ENCODE measurements at regions not wholly inside any gene's neighbourhood (a gene's known extent, or its start where the extent isn't known, plus 50 kb on each side); places are given as distances from the start of the nearest gene placed in this dataset.
"Not testable (repeated sequence)": the region's sequence is repeated elsewhere in the genome, so short reads cannot be mapped to it uniquely, and the experiment has no call there.

GRCh38 chr16:66204756-66205155 is 161.7 kb upstream of the CDH5 start:
- DNase-seq: no peak

- no peak for DNase-seq
Observed at GRCh38 chr16:66203476-66203875, 163.0 kb upstream of the CDH5 start.

- no peak for DNase-seq
Observed at GRCh38 chr16:66199189-66199588, 167.3 kb upstream of the CDH5 start.

GRCh38 chr16:66198641-66199040 is 167.8 kb upstream of the CDH5 start:
- DNase-seq: no peak

GRCh38 chr16:66197668-66198278 is 168.7 kb upstream of the CDH5 start:
- no peak for DNase-seq

GRCh38 chr16:66196770-66197169 is 169.7 kb upstream of the CDH5 start:
- no peak for DNase-seq

GRCh38 chr16:66194866-66195265 is 171.6 kb upstream of the CDH5 start:
- DNase-seq: no peak

GRCh38 chr16:66193543-66194229 is 172.8 kb upstream of the CDH5 start:
- no peak for DNase-seq

- no peak for DNase-seq
Observed at GRCh38 chr16:66190411-66190810, 176.1 kb upstream of the CDH5 start.

- DNase-seq: no peak
Observed at GRCh38 chr16:66189951-66190350, 176.5 kb upstream of the CDH5 start.

GRCh38 chr16:66188917-66189725 is 177.4 kb upstream of the CDH5 start:
- no peak for DNase-seq

GRCh38 chr16:66186251-66186785 is 180.2 kb upstream of the CDH5 start:
- no peak for DNase-seq

- DNase-seq: no peak
Observed at GRCh38 chr16:66182592-66182991, 183.9 kb upstream of the CDH5 start.

GRCh38 chr16:66176731-66177130 is 189.8 kb upstream of the CDH5 start:
- no peak for DNase-seq

- no peak for DNase-seq
Observed at GRCh38 chr16:66176111-66176510, 190.4 kb upstream of the CDH5 start.

- DNase-seq: no peak
Observed at GRCh38 chr16:66175636-66176035, 190.9 kb upstream of the CDH5 start.

- no peak for DNase-seq
Observed at GRCh38 chr16:66175058-66175457, 191.4 kb upstream of the CDH5 start.

GRCh38 chr16:66173796-66174195 is 192.7 kb upstream of the CDH5 start:
- not testable (repeated sequence) for DNase-seq

- DNase-seq: not testable (repeated sequence)
Observed at GRCh38 chr16:66173181-66173580, 193.3 kb upstream of the CDH5 start.

- DNase-seq: no peak
Observed at GRCh38 chr16:66172463-66172862, 194.0 kb upstream of the CDH5 start.

- DNase-seq: no peak
Observed at GRCh38 chr16:66171578-66171977, 194.9 kb upstream of the CDH5 start.

GRCh38 chr16:66170989-66171388 is 195.5 kb upstream of the CDH5 start:
- DNase-seq: no peak

GRCh38 chr16:66169817-66170216 is 196.7 kb upstream of the CDH5 start:
- no peak for DNase-seq

- no peak for DNase-seq
Observed at GRCh38 chr16:66168777-66169176, 197.7 kb upstream of the CDH5 start.

Measured in activated naive CD4-positive, alpha-beta T cell (primary cell).